Ishikawa (cell line): ENCODE measurements at regions not wholly inside any gene's neighbourhood (a gene's known extent, or its start where the extent isn't known, plus 50 kb on each side); places are given as distances from the start of the nearest gene placed in this dataset.

ENCODE experiments used
- CEBPB ChIP-seq: IDR thresholded peaks from 2 replicates; pipeline ENCODE4 v1.6.1; 2012
- CREB1 ChIP-seq: IDR thresholded peaks from 2 replicates; pipeline ENCODE4 v1.6.1; 2012; ENCODE audit warnings: low read depth
- EGR1 ChIP-seq: IDR thresholded peaks from 2 replicates; pipeline ENCODE4 v1.6.1; 2012
- EP300 ChIP-seq: IDR thresholded peaks from 2 replicates; pipeline ENCODE4 v1.6.1; 2012; ENCODE audit warnings: borderline replicate concordance
- FOXM1 ChIP-seq: IDR thresholded peaks from 2 replicates; pipeline ENCODE4 v1.6.1; 2012; ENCODE audit warnings: low read depth, borderline replicate concordance
- NFIC ChIP-seq: IDR thresholded peaks from 2 replicates; pipeline ENCODE4 v1.6.1; 2012
- RAD21 ChIP-seq: IDR thresholded peaks from 2 replicates; pipeline ENCODE4 v1.6.1; 2012; ENCODE audit warnings: low read depth
- TAF1 ChIP-seq: IDR thresholded peaks from 2 replicates; pipeline ENCODE4 v1.6.1; 2012; ENCODE audit warnings: low read depth, mild to moderate bottlenecking
- TCF12 ChIP-seq: IDR thresholded peaks from 2 replicates; pipeline ENCODE4 v1.6.1; 2012; ENCODE audit warnings: low read depth
- TEAD4 ChIP-seq: IDR thresholded peaks from 2 replicates; pipeline ENCODE4 v1.6.1; 2012
- YY1 ChIP-seq: IDR thresholded peaks from 2 replicates; pipeline ENCODE4 v1.6.1; 2012; ENCODE audit warnings: low read depth
- ZBTB7A ChIP-seq: IDR thresholded peaks from 2 replicates; pipeline ENCODE4 v1.6.1; 2012; ENCODE audit warnings: low read depth
- TF ChIP-seq, protein P1 (sequence below): IDR thresholded peaks from 2 replicates; pipeline ENCODE4 v1.6.1; 2012; ENCODE audit warnings: low read depth, mild to moderate bottlenecking
- TF ChIP-seq, protein P2 (sequence below): IDR thresholded peaks from 2 replicates; pipeline ENCODE4 v1.6.1; 2012
- TF ChIP-seq, protein P3 (sequence below): IDR thresholded peaks from 2 replicates; pipeline ENCODE4 v1.6.1; 2012

DNA sequence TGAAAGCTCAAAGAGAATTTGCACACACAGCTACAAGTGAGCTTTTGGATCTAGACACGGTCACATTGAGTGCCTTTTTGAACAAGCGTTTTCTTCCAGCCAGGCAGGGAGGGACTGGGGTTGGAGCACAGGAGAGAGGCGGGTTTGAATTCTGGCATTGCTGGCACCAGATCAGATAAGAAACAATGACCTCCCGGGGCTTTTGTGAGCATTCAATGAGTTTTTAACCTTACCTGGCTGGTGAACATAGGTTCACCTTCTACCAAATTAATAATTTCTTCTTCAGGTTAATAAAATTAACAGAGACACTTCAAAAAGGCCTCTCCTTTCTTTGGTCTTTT is 312.9 kb upstream of the MSX2 start:
- no peak for TF ChIP-seq NFIC
- no peak for TF ChIP-seq FOXM1
- TF ChIP-seq EGR1, result no peak
- TF ChIP-seq CEBPB, result no peak
- TF ChIP-seq YY1, result no peak
- no peak for TF ChIP-seq TAF1
- no peak for TF ChIP-seq RAD21
- no peak for TF ChIP-seq TCF12

DNA sequence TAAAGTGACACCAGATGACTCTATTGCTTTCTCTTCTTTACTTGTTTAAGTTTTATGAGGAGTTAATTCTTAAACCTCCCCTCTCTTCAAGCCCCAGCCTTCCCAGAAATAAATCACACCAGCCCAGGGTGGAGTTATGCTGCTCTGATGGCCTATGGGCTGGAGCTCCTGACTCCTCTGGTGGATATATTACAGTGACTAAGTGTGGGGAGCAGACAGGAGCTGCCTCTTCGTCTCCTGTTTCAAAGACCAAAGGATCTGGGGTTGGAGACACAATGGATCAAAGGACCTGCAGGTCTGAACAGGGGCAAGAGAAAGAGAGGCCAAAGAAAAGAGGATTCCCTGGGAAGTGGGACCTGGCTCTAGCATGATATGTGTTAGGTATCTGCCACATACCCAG is 312.0 kb upstream of the MSX2 start:
- TF ChIP-seq RAD21 (no peak), YY1 (no peak), TCF12 (no peak), CREB1 (no peak), NFIC (no peak), CEBPB (no peak), EP300 (no peak), EGR1 (no peak), FOXM1 (no peak), TAF1 (no peak)
- TF ChIP-seq, protein P1, sequence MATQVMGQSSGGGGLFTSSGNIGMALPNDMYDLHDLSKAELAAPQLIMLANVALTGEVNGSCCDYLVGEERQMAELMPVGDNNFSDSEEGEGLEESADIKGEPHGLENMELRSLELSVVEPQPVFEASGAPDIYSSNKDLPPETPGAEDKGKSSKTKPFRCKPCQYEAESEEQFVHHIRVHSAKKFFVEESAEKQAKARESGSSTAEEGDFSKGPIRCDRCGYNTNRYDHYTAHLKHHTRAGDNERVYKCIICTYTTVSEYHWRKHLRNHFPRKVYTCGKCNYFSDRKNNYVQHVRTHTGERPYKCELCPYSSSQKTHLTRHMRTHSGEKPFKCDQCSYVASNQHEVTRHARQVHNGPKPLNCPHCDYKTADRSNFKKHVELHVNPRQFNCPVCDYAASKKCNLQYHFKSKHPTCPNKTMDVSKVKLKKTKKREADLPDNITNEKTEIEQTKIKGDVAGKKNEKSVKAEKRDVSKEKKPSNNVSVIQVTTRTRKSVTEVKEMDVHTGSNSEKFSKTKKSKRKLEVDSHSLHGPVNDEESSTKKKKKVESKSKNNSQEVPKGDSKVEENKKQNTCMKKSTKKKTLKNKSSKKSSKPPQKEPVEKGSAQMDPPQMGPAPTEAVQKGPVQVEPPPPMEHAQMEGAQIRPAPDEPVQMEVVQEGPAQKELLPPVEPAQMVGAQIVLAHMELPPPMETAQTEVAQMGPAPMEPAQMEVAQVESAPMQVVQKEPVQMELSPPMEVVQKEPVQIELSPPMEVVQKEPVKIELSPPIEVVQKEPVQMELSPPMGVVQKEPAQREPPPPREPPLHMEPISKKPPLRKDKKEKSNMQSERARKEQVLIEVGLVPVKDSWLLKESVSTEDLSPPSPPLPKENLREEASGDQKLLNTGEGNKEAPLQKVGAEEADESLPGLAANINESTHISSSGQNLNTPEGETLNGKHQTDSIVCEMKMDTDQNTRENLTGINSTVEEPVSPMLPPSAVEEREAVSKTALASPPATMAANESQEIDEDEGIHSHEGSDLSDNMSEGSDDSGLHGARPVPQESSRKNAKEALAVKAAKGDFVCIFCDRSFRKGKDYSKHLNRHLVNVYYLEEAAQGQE, result no peak
- TF ChIP-seq, protein P2, sequence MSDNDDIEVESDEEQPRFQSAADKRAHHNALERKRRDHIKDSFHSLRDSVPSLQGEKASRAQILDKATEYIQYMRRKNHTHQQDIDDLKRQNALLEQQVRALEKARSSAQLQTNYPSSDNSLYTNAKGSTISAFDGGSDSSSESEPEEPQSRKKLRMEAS, result no peak
- TF ChIP-seq, protein P3, sequence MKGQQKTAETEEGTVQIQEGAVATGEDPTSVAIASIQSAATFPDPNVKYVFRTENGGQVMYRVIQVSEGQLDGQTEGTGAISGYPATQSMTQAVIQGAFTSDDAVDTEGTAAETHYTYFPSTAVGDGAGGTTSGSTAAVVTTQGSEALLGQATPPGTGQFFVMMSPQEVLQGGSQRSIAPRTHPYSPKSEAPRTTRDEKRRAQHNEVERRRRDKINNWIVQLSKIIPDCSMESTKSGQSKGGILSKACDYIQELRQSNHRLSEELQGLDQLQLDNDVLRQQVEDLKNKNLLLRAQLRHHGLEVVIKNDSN, result no peak

DNA sequence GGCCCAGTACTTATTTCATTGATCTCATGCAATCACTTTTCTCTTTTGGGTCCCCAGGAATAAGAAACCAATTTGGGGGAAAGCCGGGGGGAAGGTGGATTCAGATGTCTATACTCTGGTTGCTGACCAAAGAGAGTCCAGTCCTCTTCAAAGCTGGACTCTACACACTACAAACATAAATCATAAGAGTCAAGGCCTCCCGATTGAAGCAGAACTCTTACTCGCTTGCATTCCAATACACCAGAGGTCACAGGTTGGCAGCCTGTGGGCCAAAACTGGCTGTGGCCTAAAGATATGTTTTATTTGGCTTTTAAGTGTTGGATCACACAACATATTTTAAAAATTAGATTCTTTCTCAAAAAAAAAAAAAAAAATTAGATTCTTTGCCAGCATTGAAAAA is 311.4 kb upstream of the MSX2 start:
- TF ChIP-seq, protein P1, result no peak
- no peak for TF ChIP-seq RAD21
- TF ChIP-seq, protein P2, result no peak
- TF ChIP-seq CREB1, result no peak
- TF ChIP-seq, protein P3, result no peak
- TF ChIP-seq YY1, result no peak
- TF ChIP-seq TCF12, result no peak
- TF ChIP-seq FOXM1, result no peak
- no peak for TF ChIP-seq ZBTB7A

DNA sequence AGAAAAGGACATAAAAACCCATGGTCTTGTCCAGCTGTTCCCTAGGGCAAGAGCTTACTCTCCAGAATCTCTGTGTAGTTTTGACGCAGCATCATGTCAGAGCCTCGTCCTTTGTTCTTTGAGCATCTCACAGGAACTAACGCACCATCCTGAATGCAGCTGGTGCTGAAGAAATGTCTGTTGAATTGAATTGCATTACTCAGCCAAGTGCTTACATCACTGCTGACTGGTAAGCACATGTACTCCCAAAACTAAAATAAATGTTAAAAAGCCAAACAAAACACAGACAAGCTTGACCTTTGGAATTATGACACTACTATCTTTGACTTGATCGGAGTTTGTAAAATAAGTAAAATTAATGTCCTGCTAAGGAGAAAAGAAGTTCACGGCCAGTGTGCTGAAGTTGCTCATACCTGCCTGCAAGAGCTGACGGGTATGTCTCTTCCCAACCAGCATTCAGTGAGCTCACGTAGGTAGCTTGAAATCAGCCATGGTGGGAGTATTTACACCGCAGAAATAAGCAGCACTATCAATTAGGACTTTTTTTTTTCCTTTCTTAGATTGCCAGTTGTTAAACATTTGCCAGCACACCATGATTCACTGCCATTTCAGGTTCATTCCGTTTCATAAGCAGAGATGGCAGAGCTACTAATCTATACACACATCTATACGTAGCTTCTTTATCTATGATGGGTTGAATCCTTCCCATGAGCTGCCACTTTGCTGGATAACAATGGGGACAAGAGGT is 310.6 kb upstream of the MSX2 start:
- TF ChIP-seq TCF12 (no peak), CREB1 (no peak), TAF1 (no peak), FOXM1 (no peak), EGR1 (no peak), ZBTB7A (no peak), TEAD4 (no peak), EP300 (no peak), YY1 (no peak), CEBPB (no peak), NFIC (no peak), RAD21 (no peak)
- TF ChIP-seq, protein P3, result no peak
- TF ChIP-seq, protein P2, result no peak
- TF ChIP-seq, protein P1, result no peak
